Esophagus muscularis mucosa (tissue), 4 donors: ENCODE measurements at regions not wholly inside any gene's neighbourhood (a gene's known extent, or its start where the extent isn't known, plus 50 kb on each side); places are given as distances from the start of the nearest gene placed in this dataset.

Experiments
- DNase-seq: peaks from one replicate; pipeline ENCODE4 v3.0.0-alpha.2; 2017; ENCODE audit errors: extremely low spot score
- H3K27ac ChIP-seq, 4 donors: fragments of 200-600 bp; sonication (generic); replicated peaks in 1 of 4; 1 replicate in 3 of 4; 2 replicates in 1 of 4; pipeline ENCODE4 v1.5.1; 2016 to 2019; ENCODE audit warnings: mild to moderate bottlenecking in 1 of 4
- H3K27me3 ChIP-seq, 4 donors: fragments of 200-600 bp; sonication (generic); one replicate each; pipeline versions ENCODE4 v1.5.1 to v1.6.0; 2016 to 2019
- H3K36me3 ChIP-seq, 4 donors: fragments of 200-600 bp; sonication (generic); one replicate each; pipeline ENCODE4 v1.5.1; 2016 to 2019
- H3K4me1 ChIP-seq, 4 donors: fragments of 200-600 bp; sonication (generic); one replicate each; pipeline ENCODE4 v1.5.1; 2016 to 2019
- H3K4me3 ChIP-seq, 4 donors: fragments of 200-600 bp; sonication (generic); 1 replicate in 2 of 4; 2 replicates in 2 of 4; pipeline ENCODE4 v1.5.1; 2016 to 2019; ENCODE audit warnings: mild to moderate bottlenecking in 4 of 4, moderate library complexity in 1 of 4
- H3K9me3 ChIP-seq, 4 donors: fragments of 200-600 bp; sonication (generic); 1 replicate in 3 of 4; 2 replicates in 1 of 4; pipeline ENCODE4 v1.5.1; 2016 to 2019
- CTCF ChIP-seq, 3 experiments: fragments of 200-600 bp in 2 of 3; fragments of 450-650 bp in 1 of 3; sonication (generic) in 2 of 3; IDR thresholded peaks; one replicate each; pipeline ENCODE4 v1.5.1; 2017 to 2019; ENCODE audit warnings: antibody characterized with exemption in 3 of 3, mild to moderate bottlenecking in 2 of 3, moderate library complexity in 1 of 3
- EP300 ChIP-seq: sonication (generic); formaldehyde crosslinking; IDR thresholded peaks from one replicate; pipeline ENCODE4 v1.6.1; 2017; ENCODE audit warnings: antibody characterized with exemption
- POLR2A ChIP-seq: fragments of 450-650 bp; IDR thresholded peaks from one replicate; pipeline ENCODE4 v1.6.1; 2017; ENCODE audit warnings: antibody characterized with exemption, moderate library complexity, mild to moderate bottlenecking, low read depth
- POLR2AphosphoS5 ChIP-seq, 2 donors: sonication (generic); formaldehyde crosslinking; IDR thresholded peaks; one replicate each; pipeline ENCODE4 v1.6.1; 2017; ENCODE audit warnings: antibody characterized with exemption in 2 of 2
- WGBS: methylation state at CpG from one replicate; pipeline ENCODE4 v1.1.5; 2018; 5-methylcytosine and 5-hydroxymethylcytosine counted together
- intact Hi-C: fragments of 100-400 bp; cut with DNase I; formaldehyde crosslinking; loops from one replicate; pipeline ENCODE4 v1.15.1; 2023

- no peak for TF ChIP-seq POLR2A
- TF ChIP-seq EP300 = no peak
- no peak overlapping the region for H3K27ac ChIP-seq
Observed at GRCh38 chr7:88500131-88500530, 193.4 kb upstream of the STEAP4 start.

GRCh38 chr7:88495881-88496725 lies 189.4 kb upstream of the STEAP4 start:
- H3K4me3 ChIP-seq = no peak overlapping the region
- DNase-seq = no peak
- intact Hi-C loops = no loop called here
- H3K27me3 ChIP-seq = no peaks in the 10 kb centered on the region
- 60% methylated on average over 8 of the region's 8 CpGs for WGBS
- no peaks in the 10 kb centered on the region for H3K9me3 ChIP-seq
- TF ChIP-seq EP300 (no peak), POLR2AphosphoS5 (IDR thresholded peaks at IDR 0.05) (no peak), POLR2A (no peak), CTCF (IDR thresholded peaks at IDR 0.05) (no peak)
- H3K27ac ChIP-seq = no peak overlapping the region
- no peaks in the 10 kb centered on the region for H3K36me3 ChIP-seq
- no peaks in the 10 kb centered on the region for H3K4me1 ChIP-seq

More at GRCh38 chr7:88500131-88500530, 193.4 kb upstream of the STEAP4 start:
- intact Hi-C loops = no loop called here
- DNase-seq = no peak
- Histone ChIP-seq H3K36me3 (no peaks in the 10 kb centered on the region), H3K4me1 (no peaks in the 10 kb centered on the region), H3K4me3 (no peak overlapping the region), H3K9me3 (no peaks in the 10 kb centered on the region), H3K27me3 (no peaks in the 10 kb centered on the region)
- WGBS = 43% methylated on average over 6 of the region's 6 CpGs

GRCh38 chr7:88492153-88492552 lies 185.5 kb upstream of the STEAP4 start:
- H3K4me1 ChIP-seq = no peaks in the 10 kb centered on the region
- no peaks in the 10 kb centered on the region for H3K9me3 ChIP-seq
- no peaks in the 10 kb centered on the region for H3K27me3 ChIP-seq
- intact Hi-C loops = no loop called here
- H3K36me3 ChIP-seq = no peaks in the 10 kb centered on the region
- DNase-seq = no peak
- H3K4me3 ChIP-seq = no peak overlapping the region
- H3K27ac ChIP-seq = no peak overlapping the region
- TF ChIP-seq POLR2AphosphoS5 (IDR thresholded peaks at IDR 0.05) (no peak), EP300 (no peak), POLR2A (no peak), CTCF (IDR thresholded peaks at IDR 0.05) (no peak)

GRCh38 chr7:88490874-88491273 lies 184.2 kb upstream of the STEAP4 start:
- WGBS = 87% methylated on average over 3 of the region's 3 CpGs

GRCh38 chr7:88490161-88490560 lies 183.5 kb upstream of the STEAP4 start:
- H3K9me3 ChIP-seq = no peaks in the 10 kb centered on the region
- no peak overlapping the region for H3K27ac ChIP-seq
- TF ChIP-seq POLR2AphosphoS5 (IDR thresholded peaks at IDR 0.05) (no peak), EP300 (no peak), POLR2A (no peak), CTCF (IDR thresholded peaks at IDR 0.05) (no peak)
- no peaks in the 10 kb centered on the region for H3K36me3 ChIP-seq
- no peaks in the 10 kb centered on the region for H3K27me3 ChIP-seq
- 91% methylated on average over 5 of the region's 5 CpGs for WGBS
- no peak for DNase-seq
- no peaks in the 10 kb centered on the region for H3K4me1 ChIP-seq
- intact Hi-C loops = no loop called here
- no peak overlapping the region for H3K4me3 ChIP-seq

More at GRCh38 chr7:88490874-88491273, 184.2 kb upstream of the STEAP4 start:
- Histone ChIP-seq H3K4me1 (no peaks in the 10 kb centered on the region), H3K36me3 (no peaks in the 10 kb centered on the region), H3K27ac (no peak overlapping the region), H3K27me3 (no peaks in the 10 kb centered on the region), H3K9me3 (no peaks in the 10 kb centered on the region), H3K4me3 (no peak overlapping the region)
- intact Hi-C loops = no loop called here
- TF ChIP-seq EP300 (no peak), POLR2AphosphoS5 (IDR thresholded peaks at IDR 0.05) (no peak), POLR2A (no peak), CTCF (IDR thresholded peaks at IDR 0.05) (no peak)
- no peak for DNase-seq
